AG08395 (cell line): ENCODE measurements at regions not wholly inside any gene's neighbourhood (a gene's known extent, or its start where the extent isn't known, plus 50 kb on each side); places are given as distances from the start of the nearest gene placed in this dataset.
"Not testable (repeated sequence)": the region's sequence is repeated elsewhere in the genome, so short reads cannot be mapped to it uniquely, and the experiment has no call there.

Experiments
- DNase-seq: peaks from one replicate; pipeline ENCODE4 v3.0.0; 2012; ENCODE audit warnings: mixed read lengths, low spot score

DNA sequence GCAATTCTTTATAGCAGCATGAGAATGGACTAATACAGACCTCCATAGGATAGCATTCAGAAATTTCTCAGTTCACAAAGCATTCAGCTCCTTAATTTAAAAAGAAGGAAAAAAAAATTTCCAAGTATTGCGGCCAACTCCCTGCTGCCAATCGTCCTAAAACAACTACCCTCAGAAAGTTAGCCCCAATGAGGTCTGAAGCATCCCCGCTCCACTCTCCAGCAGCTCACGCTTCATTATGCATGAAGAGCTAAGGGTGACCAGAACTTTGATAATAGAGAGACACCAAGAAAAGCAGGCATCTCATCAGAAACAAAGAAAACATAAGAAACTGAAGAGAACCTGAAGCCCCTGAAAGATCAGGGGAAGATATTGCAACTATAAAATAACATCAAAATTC, 172.8 kb upstream of the NUDT4 start:
- DNase-seq = no peak

DNA sequence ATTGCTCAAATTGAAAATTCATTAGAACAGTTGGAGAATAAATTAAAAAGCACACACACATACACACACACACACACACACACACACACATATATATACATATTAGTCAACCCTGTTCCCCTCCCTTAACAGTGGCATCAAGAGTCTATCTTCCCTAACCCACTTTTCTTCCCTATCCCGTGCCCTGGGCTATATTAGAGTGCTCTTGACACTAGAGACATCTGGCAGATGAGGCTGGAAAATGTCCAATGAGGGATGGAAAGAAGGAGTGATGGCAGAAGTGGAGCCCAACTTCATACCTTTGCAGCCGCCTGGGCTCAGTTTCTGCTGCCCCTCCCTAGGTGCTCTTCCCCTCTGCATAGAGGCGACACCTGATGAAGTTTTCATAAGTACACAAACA, 172.4 kb upstream of the NUDT4 start:
- DNase-seq = no peak

DNA sequence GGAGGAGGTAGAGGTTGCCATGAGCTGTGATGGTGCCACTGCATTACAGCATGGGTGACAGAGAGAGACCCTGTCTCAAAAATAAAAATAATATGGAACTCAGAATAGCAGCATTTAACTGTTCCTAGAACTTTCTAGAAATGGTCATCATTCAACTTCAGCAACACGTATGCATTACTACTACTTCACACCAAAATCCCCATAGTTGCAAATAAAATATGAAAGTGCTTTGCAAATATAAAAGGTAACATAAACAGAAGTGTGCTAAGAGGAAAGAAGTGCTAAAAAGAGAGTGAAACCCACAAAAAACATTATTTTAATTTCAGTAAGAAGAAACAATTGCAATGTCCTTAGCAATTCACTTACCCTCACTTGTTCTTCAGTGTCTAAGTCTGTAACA, 169.7 kb upstream of the NUDT4 start:
- no peak for DNase-seq

GRCh38 chr12:93214523-93215289, 163.0 kb upstream of the NUDT4 start:
- no peak for DNase-seq

DNA sequence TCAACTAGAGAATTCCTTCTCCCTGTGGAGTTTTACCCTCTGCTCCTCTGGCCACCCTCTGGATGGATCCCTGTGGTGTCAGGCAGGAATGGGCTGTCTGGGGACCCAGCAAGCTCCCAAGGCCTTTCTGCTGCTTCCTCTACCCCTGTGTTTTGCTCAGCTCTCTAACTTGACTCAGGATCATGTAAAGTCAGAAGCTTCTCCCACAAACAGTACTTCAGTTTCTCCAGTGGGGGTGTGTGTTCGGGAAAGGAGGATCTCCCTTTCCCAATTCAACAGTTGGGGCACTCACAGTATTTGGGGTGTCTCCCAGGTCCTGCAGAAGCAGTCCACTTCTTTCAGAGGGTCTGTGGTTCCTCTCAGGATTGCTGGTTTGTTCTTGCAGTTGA, 162.4 kb upstream of the NUDT4 start:
- DNase-seq = no peak

- DNase-seq = no peak
Measured at GRCh38 chr12:93219947-93220346, 157.8 kb upstream of the NUDT4 start.

GRCh38 chr12:93221841-93222240, 155.9 kb upstream of the NUDT4 start:
- no peak for DNase-seq

DNA sequence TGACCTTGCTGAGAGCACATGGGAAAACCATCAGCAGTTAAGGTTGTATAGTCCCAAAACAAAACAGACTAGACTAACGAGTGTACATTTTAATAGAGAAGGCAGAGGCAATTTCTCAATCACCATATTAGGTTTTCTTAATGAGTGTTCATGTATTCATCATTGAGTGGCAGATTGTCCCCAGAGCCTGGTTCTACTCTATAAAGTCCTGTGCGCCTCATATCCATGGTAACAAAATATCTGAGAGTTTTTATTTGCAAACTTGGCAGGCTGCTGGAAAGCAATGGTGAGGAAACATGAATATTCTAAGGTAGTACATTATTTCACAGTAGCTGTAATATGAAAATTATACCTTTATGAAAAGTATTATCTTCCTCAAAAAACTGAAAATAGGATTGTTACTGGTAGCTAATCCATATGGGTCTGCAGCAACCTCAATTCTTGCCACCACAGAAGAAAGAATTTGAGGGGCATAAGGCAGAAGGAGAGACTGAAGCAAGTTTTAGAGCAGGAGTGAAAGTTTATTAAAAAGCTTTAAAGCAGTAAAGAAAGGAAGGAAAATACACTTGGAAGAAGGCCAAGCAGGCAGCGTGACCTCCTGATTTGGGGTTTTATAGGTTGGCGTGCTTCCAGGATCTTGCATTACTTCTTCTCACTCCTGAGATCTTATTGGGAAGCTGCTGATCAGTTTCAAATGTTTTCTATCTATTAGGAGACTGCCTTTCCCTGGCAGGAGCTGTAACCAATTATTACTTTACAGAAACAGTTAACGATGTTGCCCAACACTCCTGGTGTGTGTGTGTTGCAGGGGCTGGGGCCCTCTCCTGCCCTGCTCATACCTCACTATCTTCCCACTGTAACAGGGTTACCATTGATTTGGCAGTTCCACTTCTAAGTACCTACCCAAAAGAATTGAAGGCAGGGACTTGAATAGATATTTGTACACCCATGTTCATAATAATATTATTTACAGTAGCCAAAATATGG, 154.0 kb upstream of the NUDT4 start:
- peak; percentile 44 for DNase-seq

GRCh38 chr12:93225094-93225493, 152.6 kb upstream of the NUDT4 start:
- no peak for DNase-seq

GRCh38 chr12:93226361-93226760, 151.4 kb upstream of the NUDT4 start:
- DNase-seq = no peak

- DNase-seq = peak; percentile 41
Measured at GRCh38 chr12:93229494-93230325, 148.0 kb upstream of the NUDT4 start.

DNA sequence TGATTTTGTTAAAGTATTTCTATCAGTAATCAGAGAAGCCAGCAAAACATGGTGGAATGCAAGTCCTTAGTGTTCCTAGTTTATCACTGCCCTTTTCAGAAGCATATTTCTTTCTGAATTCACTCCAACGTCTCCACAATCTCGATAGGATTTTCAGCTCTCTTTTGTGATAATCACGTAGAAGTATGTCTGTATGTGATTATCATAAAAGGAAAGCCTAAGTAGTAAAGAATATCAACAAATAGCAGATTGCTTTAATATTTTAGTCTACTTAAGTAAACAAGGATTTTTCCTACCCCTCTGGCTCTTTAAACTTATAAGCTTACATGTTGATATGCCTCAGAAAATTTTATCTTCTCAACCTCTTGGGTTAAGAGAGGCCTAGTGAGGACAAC, 147.4 kb upstream of the NUDT4 start:
- no peak for DNase-seq

DNA sequence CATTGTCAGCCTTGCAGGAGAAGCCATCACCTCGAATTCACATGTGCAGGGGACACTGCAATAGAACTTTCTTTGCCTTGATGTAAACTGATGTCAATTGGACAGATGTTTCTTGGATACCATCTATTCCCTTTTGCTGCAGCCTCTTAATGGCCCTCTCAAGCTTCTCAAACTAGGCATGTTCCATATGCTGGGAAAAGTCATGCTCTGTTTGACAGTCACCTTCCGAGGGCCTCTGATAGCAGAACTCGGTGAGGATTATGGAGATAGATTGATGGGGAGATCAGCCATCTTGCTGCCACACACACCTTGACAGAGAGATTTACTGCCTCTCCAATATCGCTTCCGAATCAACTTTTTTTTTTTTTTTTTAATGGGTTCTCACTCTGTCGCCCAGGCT, 145.8 kb upstream of the NUDT4 start:
- DNase-seq = no peak

GRCh38 chr12:93234641-93235040, 143.1 kb upstream of the NUDT4 start:
- DNase-seq = no peak

GRCh38 chr12:93235881-93236280, 141.8 kb upstream of the NUDT4 start:
- no peak for DNase-seq

- no peak for DNase-seq
Measured at GRCh38 chr12:93237235-93237915, 140.3 kb upstream of the NUDT4 start.

- DNase-seq = not testable (repeated sequence)
Measured at GRCh38 chr12:93238512-93239262, 139.0 kb upstream of the NUDT4 start.

DNA sequence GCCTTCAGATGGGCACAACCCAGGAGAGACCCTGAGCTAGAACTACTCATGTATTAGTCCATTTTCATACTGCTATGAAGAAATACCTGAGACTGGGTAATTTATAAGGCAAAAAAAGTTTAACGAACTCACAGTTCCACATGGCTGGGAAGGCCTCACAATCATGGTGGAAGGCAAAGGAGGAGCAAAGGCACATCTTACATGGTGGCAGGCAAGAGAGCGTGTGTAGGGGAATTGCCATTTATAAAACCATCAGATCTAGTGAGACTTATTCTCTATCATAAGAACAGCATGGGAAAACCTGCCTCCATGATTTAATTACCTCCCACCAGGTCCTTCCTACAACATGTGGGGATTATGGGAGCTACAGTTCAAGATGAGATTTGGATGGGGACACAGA, 137.9 kb upstream of the NUDT4 start:
- DNase-seq = not testable (repeated sequence)

DNA sequence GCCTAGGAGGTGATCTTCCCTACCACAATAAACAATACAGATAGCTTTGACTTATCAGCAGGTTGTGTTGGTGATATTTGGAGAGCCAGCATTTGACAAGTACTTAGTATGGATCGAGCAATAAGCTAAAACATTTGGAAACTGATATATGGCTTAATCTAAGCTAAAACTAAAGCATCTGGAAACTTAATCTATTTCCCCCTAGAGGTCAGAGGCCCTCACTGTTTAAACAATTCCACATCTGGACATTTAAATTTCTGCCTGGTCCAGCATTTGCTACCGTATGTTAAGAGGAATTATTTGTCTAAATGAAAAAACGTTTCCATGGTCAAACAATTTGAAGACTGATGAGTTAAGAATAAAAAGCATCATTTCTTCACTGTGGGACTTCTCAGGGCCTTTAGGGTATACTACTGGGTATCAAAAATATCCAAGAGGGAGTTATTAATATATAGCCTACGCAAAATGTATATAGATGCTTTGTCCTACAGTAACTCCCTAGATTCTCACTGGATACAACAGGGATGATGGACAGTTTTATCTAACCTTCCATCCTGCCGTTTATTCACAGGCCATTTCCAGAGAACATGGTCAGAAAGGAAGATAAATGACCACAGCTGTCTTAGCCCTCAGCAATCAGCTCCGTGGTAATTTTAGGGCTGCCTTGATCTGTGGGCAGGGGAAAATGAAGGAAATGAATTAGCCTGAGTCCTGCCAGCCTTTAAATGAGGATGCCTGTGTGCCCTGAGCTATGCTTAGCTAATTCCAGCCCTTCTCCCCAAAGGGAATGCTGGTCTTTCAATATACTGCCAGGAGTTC, 135.4 kb upstream of the NUDT4 start:
- DNase-seq = no peak

DNA sequence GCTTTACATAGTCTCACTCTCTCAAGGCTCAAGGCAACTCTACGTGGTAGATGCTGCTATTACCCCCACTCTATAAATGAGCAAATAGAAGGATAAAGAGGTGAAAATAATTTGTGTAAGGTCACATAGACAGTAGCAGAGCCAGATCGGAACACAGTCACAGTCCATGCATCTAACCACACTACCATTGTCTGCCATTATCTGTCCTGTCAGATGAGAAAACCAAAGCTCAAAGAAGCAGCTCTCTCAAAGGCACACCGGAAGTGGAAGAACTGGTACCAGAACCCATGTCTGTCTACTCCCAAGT, 134.4 kb upstream of the NUDT4 start:
- DNase-seq = no peak
